ENCODE measurements at regions not wholly inside any gene's neighbourhood (a gene's known extent, or its start where the extent isn't known, plus 50 kb on each side); places are given as distances from the start of the nearest gene placed in this dataset.

- H3K36me3 Mint-ChIP-seq, result peaks cover 4% of the 10 kb centered on the region
- H3K4me3 Mint-ChIP-seq, result no peak overlapping the region
- peaks cover 0 to 2% (median 1%) of the 10 kb centered on the region in 3 donors for H3K4me1 Mint-ChIP-seq
- peaks cover 20% of the 10 kb centered on the region for H3K27me3 Mint-ChIP-seq
- no peak overlapping the region for H3K27ac Mint-ChIP-seq
- H3K9me3 Mint-ChIP-seq, result peaks cover 4 to 8% (median 5%) of the 10 kb centered on the region in 3 donors
These were observed 119.5 kb upstream of the ZNF618 start for GRCh38 chr9:113756476-113757192.

DNA sequence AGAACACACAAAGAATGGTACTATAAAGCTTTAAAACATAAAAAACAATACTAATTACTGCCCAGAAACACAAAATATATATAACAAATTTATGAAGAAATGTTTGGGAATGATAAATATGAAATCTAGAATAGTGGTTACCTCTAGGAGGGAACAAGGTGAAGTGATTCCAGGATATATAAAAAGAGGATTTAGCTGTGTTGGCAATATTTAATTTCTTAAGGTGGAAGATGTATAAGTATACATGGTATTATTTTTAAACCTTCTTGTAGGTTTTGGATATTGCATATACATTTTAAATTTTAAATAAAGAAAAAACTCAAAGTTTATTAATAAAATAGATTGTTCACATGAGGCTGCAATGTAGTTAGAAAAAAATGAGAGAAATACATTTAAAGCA, 112.7 kb upstream of the ZNF618 start:
- no peak overlapping the region for H3K27ac Mint-ChIP-seq
- H3K4me3 Mint-ChIP-seq, result no peak overlapping the region
- H3K9me3 Mint-ChIP-seq, result peaks cover 2 to 18% (median 3%) of the 10 kb centered on the region in 3 donors
- peaks cover 2% of the 10 kb centered on the region for H3K36me3 Mint-ChIP-seq
- H3K27me3 Mint-ChIP-seq, result peaks cover 20% of the 10 kb centered on the region
- no peaks in the 10 kb centered on the region for H3K4me1 Mint-ChIP-seq

GRCh38 chr9:113764572-113764971, 111.5 kb upstream of the ZNF618 start:
- H3K27me3 Mint-ChIP-seq, result peaks cover 10% of the 10 kb centered on the region
- H3K4me3 Mint-ChIP-seq, result no peak overlapping the region
- H3K36me3 Mint-ChIP-seq, result peaks cover 1% of the 10 kb centered on the region
- H3K9me3 Mint-ChIP-seq, result peaks cover 0 to 11% (median 2%) of the 10 kb centered on the region in 3 donors
- H3K4me1 Mint-ChIP-seq, result no peaks in the 10 kb centered on the region
- no peak overlapping the region for H3K27ac Mint-ChIP-seq

- Mint-ChIP-seq H3K27ac (no peak overlapping the region), H3K27me3 (peaks cover 2% of the 10 kb centered on the region), H3K4me1 (peaks cover 0 to 1% (median 0%) of the 10 kb centered on the region in 3 donors), H3K4me3 (no peak overlapping the region), H3K9me3 (peaks cover under 1 to 6% (median 3%) of the 10 kb centered on the region in 3 donors), H3K36me3 (no peaks in the 10 kb centered on the region)
These were observed 106.7 kb upstream of the ZNF618 start for GRCh38 chr9:113769412-113769811.

DNA sequence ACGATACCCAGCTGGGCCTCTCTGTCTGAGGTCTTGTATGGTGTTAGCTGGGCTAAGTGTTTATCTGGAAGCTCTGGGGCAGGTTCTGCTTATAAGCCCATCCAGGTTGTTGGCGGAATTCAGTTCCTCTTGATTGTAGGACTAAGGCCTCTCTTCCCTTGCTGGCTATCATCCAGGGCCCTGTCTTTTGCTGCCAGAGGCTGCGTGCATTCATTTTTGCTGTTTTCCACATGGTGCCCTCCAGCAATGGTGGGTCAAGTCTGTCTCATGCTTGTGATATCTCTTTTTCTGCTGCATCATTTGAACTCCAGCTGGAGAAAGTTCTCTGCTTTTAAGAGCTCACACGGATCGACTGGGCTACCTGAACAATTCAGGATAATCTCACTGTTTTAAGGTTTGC, 105.7 kb upstream of the ZNF618 start:
- peaks cover 0 to 1% (median 0%) of the 10 kb centered on the region in 3 donors for H3K4me1 Mint-ChIP-seq
- no peaks in the 10 kb centered on the region for H3K27me3 Mint-ChIP-seq
- no peaks in the 10 kb centered on the region for H3K36me3 Mint-ChIP-seq
- H3K4me3 Mint-ChIP-seq, result no peak overlapping the region
- peaks cover 1 to 6% (median 3%) of the 10 kb centered on the region in 3 donors for H3K9me3 Mint-ChIP-seq
- H3K27ac Mint-ChIP-seq, result no peak overlapping the region

GRCh38 chr9:113771199-113771598, 104.9 kb upstream of the ZNF618 start:
- H3K4me1 Mint-ChIP-seq, result peaks cover 0 to 1% (median 0%) of the 10 kb centered on the region in 3 donors
- H3K27ac Mint-ChIP-seq, result no peak overlapping the region
- no peaks in the 10 kb centered on the region for H3K27me3 Mint-ChIP-seq
- no peaks in the 10 kb centered on the region for H3K36me3 Mint-ChIP-seq
- peaks cover 1 to 3% (median 3%) of the 10 kb centered on the region in 3 donors for H3K9me3 Mint-ChIP-seq
- peak overlapping the region in 1 of 4 donors; percentile 25 for H3K4me3 Mint-ChIP-seq

DNA sequence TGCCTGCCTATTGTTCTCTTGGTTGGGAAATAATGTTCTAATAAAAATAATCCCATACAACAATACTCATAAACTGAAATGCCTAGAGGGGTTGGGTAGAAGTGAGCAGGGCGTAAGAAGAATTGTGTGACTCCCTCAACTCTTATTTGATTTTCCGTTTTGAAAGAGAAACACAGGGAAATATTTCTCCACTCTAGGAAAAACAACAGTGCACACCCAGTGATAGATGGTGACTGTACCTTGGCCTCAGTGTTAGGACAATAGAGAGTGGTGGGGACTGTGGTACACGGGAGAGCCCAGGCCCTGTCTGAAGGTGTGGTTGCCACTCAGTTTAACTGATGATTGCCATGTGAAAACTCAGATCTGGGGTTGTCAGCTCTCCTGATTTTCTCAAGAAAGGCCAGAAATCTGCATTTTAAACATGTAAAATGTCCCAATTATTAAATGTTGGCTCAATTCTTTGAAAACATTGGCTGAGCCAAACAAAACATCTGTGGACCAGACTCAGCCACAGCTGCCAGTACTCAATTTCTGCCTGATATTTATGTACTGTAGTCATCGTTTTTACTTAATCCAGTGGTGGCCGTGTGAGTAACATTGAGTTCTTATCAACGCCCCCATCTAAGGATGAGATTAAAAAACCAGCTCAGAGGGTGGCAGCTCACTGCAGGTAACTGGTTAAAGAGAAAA, 103.8 kb upstream of the ZNF618 start:
- Mint-ChIP-seq H3K27me3 (no peaks in the 10 kb centered on the region), H3K9me3 (peaks cover 0 to 3% (median 1%) of the 10 kb centered on the region in 3 donors), H3K36me3 (no peaks in the 10 kb centered on the region), H3K4me1 (peaks cover 0 to 1% (median 0%) of the 10 kb centered on the region in 3 donors), H3K4me3 (no peak overlapping the region), H3K27ac (no peak overlapping the region)

- Mint-ChIP-seq H3K9me3 (peaks cover 0 to 1% (median 1%) of the 10 kb centered on the region in 3 donors), H3K36me3 (no peaks in the 10 kb centered on the region), H3K4me3 (no peak overlapping the region), H3K27ac (no peak overlapping the region), H3K27me3 (no peaks in the 10 kb centered on the region), H3K4me1 (peaks cover 0 to 1% (median 0%) of the 10 kb centered on the region in 3 donors)
These were observed 101.1 kb upstream of the ZNF618 start for GRCh38 chr9:113774963-113775362.

DNA sequence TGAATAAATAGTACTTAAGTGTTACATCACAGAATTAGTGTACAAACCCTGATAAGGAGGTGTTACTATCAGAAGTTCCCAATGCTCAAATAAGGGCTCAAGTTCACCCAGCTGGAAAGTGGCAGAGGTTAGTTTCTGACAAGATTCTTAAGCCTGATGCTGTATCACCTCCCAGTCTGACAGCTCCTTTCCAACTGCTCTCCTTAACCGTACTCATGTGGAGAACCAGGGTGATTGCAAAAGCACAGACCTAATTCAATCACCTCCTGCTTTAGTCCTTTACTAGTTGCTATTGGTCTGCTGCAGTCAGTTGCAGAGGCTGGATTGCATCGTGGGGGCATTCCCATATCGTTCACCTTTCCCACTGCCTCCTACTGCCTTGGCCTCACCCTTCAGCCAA, 100.4 kb upstream of the ZNF618 start:
- H3K9me3 Mint-ChIP-seq, result peaks cover 1 to 4% (median 1%) of the 10 kb centered on the region in 3 donors
- H3K4me3 Mint-ChIP-seq, result no peak overlapping the region
- H3K36me3 Mint-ChIP-seq, result no peaks in the 10 kb centered on the region
- H3K27me3 Mint-ChIP-seq, result no peaks in the 10 kb centered on the region
- H3K4me1 Mint-ChIP-seq, result peaks cover 0 to 1% (median 0%) of the 10 kb centered on the region in 3 donors
- no peak overlapping the region for H3K27ac Mint-ChIP-seq

- Mint-ChIP-seq H3K36me3 (no peaks in the 10 kb centered on the region), H3K4me3 (no peak overlapping the region), H3K4me1 (peaks cover 0 to 1% (median 0%) of the 10 kb centered on the region in 3 donors), H3K27me3 (no peaks in the 10 kb centered on the region), H3K27ac (no peak overlapping the region), H3K9me3 (peaks cover 1 to 5% (median 1%) of the 10 kb centered on the region in 3 donors)
These were observed 99.9 kb upstream of the ZNF618 start for GRCh38 chr9:113776194-113776593.

GRCh38 chr9:113781381-113781780, 94.7 kb upstream of the ZNF618 start:
- H3K27ac Mint-ChIP-seq, result no peak overlapping the region
- peaks cover 10% of the 10 kb centered on the region for H3K27me3 Mint-ChIP-seq
- H3K4me3 Mint-ChIP-seq, result no peak overlapping the region
- no peaks in the 10 kb centered on the region for H3K4me1 Mint-ChIP-seq
- no peaks in the 10 kb centered on the region for H3K36me3 Mint-ChIP-seq
- peaks cover 2 to 5% (median 3%) of the 10 kb centered on the region in 3 donors for H3K9me3 Mint-ChIP-seq

- no peaks in the 10 kb centered on the region for H3K4me1 Mint-ChIP-seq
- no peak overlapping the region for H3K4me3 Mint-ChIP-seq
These were observed 94.2 kb upstream of the ZNF618 start for GRCh38 chr9:113781896-113782295.

DNA sequence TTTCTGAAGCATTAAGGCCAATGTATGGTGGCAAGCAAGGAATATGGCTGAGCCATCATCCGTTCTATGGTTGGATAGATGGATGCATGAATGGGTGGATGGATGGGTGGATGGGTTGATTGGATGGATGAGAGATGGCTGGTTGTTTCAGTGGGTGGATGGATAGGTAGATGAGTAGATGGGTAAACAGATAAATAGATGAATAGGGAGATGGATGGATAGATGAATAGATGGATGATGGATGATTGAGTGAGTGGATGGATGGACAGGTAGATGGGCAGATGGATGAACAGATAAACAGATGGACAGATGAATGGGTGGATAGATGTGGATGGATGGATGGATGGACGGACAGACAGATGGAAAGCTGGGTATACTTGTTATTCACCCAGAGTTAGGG, 92.6 kb upstream of the ZNF618 start:
- Mint-ChIP-seq H3K27me3 (peaks cover 10% of the 10 kb centered on the region), H3K36me3 (no peaks in the 10 kb centered on the region), H3K4me1 (no peaks in the 10 kb centered on the region)

More at GRCh38 chr9:113781896-113782295, 94.2 kb upstream of the ZNF618 start:
- H3K27me3 Mint-ChIP-seq, result peaks cover 10% of the 10 kb centered on the region
- no peak overlapping the region for H3K27ac Mint-ChIP-seq
- H3K9me3 Mint-ChIP-seq, result peaks cover 2 to 5% (median 3%) of the 10 kb centered on the region in 3 donors
- no peaks in the 10 kb centered on the region for H3K36me3 Mint-ChIP-seq

DNA sequence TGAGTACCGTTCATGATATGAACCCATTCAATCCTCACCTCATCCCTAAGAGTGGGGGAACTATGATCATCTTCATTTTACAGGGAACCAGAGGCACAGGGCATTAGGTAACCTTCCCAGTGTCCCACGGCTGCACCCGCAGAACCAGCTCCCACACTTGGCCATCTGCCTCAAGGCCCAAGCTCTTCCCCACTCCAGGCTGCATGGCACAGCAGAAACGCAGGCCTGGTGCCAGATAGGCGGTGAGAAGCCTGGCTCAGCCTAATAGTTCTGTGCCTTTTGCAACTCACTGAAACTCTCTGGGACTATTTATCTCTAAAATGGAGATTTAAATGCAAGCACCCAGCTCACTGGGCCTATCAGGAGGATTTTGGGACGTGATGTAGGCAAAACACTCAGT, 90.8 kb upstream of the ZNF618 start:
- Mint-ChIP-seq H3K36me3 (no peaks in the 10 kb centered on the region), H3K9me3 (peaks cover 2 to 5% (median 3%) of the 10 kb centered on the region in 3 donors), H3K27me3 (peaks cover 10% of the 10 kb centered on the region), H3K4me1 (no peaks in the 10 kb centered on the region), H3K27ac (no peak overlapping the region), H3K4me3 (no peak overlapping the region)

More for the DNA sequence above, 92.6 kb upstream of the ZNF618 start:
- Mint-ChIP-seq H3K9me3 (peaks cover 2 to 5% (median 3%) of the 10 kb centered on the region in 3 donors), H3K27ac (no peak overlapping the region), H3K4me3 (no peak overlapping the region)

DNA sequence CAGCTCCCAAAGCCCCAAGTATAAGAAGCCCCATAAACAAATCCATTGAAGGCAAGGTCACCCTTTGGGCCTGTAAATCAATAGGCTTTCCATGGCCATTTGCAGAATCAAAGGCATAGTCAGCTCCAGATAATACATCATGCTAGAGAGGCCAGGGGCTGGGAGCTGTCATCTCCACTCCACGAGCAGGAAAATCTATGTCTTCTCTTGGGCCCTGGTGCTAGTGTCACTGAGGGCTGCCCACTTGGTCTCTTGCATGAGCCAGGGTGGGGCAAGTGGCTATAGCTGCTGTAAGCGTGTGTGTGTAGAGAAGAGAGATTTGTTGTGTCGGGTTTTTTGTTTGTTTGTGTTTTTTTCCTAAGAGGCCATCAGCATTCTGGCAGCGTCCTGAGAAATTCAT, 90.0 kb upstream of the ZNF618 start:
- peaks cover 10% of the 10 kb centered on the region for H3K27me3 Mint-ChIP-seq
- no peak overlapping the region for H3K4me3 Mint-ChIP-seq
- H3K36me3 Mint-ChIP-seq, result no peaks in the 10 kb centered on the region
- H3K4me1 Mint-ChIP-seq, result no peaks in the 10 kb centered on the region
- no peak overlapping the region for H3K27ac Mint-ChIP-seq
- peaks cover 2 to 3% (median 2%) of the 10 kb centered on the region in 3 donors for H3K9me3 Mint-ChIP-seq
